GM21717 (cell line): ENCODE measurements at regions not wholly inside any gene's neighbourhood (a gene's known extent, or its start where the extent isn't known, plus 50 kb on each side); places are given as distances from the start of the nearest gene placed in this dataset.

Source experiments
- ATAC-seq: cut with Tn5 transposase; IDR thresholded peaks from one replicate; pipeline ENCODE4 v1.9.1; 2021; ENCODE audit warnings: mild to moderate bottlenecking, moderate library complexity; ENCODE audit not compliant: unreplicated experiment

GRCh38 chr7:109986701-109987100, 1104.2 kb upstream of the LRRN3 start:
- no peak for ATAC-seq

- ATAC-seq = no peak
These were observed 1094.5 kb upstream of the LRRN3 start for GRCh38 chr7:109996411-109996810.

- ATAC-seq = no peak
These were observed 1094.0 kb upstream of the LRRN3 start for GRCh38 chr7:109996927-109997326.

- ATAC-seq = no peak
These were observed 1093.1 kb upstream of the LRRN3 start for GRCh38 chr7:109997837-109998236.

DNA sequence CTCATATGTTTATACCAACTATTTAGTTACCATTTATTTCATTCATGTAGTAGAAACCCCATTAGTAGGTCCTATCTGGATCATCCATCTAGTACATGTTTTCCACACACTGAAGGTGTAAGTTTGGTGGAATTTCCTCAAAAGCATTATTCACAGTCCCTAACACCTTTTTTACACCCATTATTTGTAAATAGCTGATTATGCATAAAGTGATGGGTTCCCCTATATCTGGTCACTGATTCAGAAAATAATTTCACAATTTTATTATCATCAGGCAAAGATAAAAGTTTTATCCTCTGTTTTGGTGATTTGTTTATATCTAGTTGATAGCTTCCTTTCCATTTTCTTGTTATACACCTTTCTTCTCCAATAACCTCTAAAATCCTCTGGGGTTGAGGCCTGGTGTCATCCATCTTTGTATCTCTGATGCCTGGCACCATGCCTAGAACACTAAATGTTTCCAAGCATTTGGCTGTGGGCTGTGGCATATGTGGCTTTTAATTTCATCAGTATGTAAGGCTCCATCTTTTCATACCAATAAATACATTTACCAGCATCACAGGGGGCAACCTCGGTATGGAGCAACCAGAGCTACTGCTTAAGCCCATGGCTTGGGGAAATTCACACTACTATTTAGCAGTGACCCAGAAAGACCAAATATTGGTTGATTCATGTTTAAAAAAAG, 1089.5 kb upstream of the LRRN3 start:
- ATAC-seq = no peak

GRCh38 chr7:110003827-110004226, 1087.1 kb upstream of the LRRN3 start:
- no peak for ATAC-seq

DNA sequence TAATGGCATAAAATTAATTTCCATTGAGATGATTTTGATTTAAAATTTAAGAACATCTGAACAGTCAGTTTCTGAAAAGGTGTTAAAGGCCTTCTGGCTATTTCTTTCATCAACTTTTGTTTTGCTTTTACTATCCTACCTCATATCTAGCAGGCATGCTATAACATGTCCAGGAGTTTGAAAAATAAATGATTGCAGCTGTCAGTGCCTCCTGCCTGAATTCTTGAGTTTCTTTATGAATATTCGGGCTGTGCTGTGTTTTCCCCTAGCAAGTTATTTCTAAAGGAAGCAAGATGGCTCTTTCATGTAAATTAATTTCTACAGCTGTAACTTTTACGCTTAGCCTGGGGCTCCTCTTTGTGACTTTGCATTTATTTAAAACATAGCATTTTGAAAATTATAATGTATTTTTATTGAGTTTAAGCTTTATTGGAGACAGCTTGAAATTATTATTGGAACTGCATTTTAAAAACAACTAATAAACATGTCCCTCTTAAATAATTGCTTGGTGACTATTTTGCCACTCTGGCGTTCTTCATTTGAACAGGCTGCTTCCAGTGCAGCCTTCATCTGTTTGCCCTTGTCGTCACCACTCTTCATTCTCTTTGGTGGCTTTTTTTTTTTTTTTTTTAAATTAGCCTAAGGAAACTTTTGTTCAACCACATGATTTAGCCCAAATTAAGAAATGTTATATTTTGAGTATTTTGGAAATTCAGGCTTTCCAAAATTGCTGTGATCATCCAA, 1083.4 kb upstream of the LRRN3 start:
- ATAC-seq = peak; percentile 54

DNA sequence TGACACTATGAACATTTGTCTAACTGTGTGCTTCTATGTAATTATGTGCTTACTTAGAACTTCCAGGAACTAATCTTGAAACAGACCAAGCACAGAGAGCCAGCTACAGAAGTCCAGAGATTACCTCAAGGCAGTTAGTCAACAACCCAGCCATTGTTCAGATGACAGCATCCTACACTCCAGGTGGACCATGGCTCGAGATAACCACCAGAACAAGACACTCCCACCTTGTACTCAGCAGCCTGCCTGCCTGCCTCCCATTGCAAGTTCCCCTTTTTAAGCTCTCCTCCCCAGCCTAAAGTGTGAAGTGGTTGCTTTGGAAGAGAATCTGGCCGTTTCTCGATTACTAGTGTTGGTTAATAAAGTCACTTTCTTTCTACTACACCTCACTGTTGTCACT, 1080.6 kb upstream of the LRRN3 start:
- ATAC-seq = peak; percentile 74

GRCh38 chr7:110017405-110017804, 1073.5 kb upstream of the LRRN3 start:
- no peak for ATAC-seq

DNA sequence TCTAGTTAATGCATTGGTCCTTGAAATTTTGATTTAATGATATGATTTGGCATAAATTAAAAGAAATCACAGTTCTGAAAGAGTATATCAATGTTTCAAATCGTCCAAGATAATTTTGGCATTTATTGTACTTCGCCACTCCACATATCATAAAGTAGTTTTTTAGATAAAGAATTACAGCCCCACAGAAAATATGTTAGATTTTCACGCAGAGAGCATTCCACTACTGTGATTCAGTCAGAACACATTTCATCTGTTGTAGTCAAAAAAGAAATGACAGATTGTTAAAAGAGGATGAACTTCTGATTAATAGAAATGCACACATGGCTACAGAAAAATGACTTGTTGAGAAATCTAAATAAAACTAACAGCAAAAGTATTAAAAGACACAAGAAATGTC, 1063.5 kb upstream of the LRRN3 start:
- ATAC-seq = no peak

DNA sequence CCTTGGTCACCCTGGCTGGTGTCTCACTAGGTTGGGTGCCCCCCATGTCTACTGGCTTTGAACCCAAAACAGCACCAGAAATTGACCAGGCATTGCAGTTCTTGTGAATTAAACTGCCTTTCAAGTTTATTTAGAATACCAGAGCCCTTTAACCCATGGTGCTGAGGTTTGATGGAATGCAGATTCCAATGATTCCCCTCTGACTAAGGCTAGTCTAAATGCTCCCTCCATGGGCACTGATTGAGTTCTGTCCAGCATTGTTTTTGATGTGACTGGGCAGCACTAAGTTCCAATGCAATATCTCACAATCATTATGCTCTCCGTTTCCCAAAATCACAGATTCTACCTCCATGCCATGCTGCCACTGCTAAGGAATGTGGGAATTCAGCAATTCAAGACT, 1047.4 kb upstream of the LRRN3 start:
- ATAC-seq = no peak

DNA sequence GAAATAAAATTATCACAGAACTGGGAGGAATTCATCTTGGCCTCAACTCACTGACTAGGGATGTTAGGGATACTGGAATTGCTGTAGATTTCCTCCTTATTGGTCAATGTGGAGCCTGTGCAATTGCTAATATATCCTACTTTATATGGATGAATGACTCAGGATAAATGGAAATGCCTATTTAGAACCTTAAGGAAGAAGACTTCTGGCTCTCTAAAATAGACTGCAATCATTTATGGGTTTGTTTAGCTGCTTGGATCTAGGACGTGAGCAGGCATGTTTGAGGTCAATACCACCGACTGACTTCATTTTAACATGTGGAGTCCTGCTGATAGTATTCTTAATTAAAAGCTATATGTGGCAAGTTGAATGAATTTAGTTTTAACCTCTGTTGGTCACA, 1040.1 kb upstream of the LRRN3 start:
- ATAC-seq = no peak

- ATAC-seq = no peak
These were observed 1039.6 kb upstream of the LRRN3 start for GRCh38 chr7:110051372-110051771.

DNA sequence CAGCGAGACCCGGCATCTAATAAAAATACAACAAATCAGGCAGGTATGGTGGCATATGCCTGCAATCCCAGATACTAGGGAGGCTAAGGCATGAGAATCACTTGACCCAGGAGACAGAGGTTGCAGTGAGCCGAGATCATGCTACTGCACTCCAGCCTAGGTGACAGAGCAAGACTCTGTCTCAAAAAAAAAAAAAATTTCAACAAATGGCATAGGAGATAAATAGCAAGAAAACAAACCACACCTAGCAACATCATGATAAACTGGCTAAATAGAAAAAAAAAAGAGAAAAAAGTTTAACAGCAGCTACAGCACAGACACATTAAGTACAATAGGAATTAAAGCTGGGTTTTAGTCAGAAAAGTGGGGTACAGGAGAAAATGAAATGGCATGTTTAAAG, 1034.6 kb upstream of the LRRN3 start:
- ATAC-seq = no peak

- no peak for ATAC-seq
These were observed 1032.5 kb upstream of the LRRN3 start for GRCh38 chr7:110058401-110058800.

- peak; percentile 58 for ATAC-seq
These were observed 1029.5 kb upstream of the LRRN3 start for GRCh38 chr7:110061387-110061786.

DNA sequence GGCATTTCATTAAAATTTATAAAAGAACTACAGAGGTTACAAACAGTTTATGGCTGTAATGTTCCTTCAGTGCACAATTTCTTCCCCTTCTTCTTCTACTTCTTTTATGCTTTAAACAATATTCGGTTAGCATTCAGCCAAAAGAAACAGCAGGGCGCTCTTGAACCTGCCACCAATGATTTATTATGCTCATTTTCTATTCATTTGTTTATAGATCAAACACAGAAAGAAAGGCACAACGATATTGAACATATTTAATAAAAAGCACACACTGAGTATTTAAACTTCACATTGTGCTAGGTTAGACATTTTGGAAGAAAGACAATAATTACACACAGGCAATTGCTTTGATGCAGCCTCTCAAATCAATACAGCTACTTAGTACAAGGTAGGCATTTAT, 1025.8 kb upstream of the LRRN3 start:
- no peak for ATAC-seq

DNA sequence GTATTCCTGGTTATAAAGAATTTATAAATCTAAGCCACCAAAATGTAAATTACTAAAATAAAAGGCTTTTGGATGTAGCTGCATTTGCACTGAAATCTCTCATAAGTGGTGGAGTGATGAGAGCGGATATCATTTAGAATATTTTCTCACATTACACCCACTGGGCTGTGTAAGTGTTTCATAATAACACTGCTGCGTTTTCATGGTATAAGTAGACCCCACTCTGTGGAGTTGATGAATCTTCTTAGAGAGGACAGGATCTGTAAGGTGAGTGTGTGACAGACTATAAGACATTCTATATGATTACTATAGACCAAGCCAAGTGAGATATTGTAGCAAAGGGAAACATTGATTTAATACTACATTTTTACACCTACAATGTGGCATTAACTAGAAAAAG, 1024.1 kb upstream of the LRRN3 start:
- no peak for ATAC-seq

DNA sequence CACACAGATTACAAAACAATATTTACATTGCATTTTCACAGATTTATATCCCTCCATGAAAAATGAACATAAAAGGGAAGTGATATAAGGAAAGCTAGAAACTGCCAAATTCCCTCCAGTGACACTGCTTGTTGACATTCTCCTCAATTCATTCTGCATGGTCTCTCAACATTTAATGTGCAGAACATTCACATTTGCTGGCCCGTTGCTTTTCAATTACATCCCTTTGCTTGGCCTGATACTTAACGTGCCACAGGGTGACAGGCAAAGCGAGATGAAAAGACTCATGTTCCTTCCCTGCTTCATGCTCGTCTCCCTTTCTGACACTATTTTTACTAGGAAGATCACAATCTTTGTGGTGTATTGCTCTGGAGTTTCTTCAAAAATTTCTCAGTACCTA, 1019.7 kb upstream of the LRRN3 start:
- ATAC-seq = no peak

DNA sequence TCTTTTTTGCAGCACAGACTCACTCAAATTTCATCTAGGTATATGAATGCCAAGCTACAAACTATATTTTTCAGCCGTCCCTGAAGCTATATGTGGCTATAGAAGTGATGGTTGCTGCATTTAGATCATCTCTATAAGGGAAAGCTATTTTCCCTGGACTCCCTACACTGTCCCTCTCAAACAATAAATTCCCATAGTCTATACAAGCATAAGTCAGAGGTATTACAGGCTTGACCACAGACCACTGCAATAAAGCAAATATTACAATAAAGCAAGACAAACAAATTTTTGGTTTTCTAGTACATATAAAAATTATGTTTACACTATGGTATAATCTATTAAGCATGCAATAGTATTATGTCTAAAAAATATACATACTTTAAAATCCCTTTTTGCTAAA, 1015.5 kb upstream of the LRRN3 start:
- ATAC-seq = no peak

GRCh38 chr7:110076194-110076593, 1014.7 kb upstream of the LRRN3 start:
- ATAC-seq = no peak

DNA sequence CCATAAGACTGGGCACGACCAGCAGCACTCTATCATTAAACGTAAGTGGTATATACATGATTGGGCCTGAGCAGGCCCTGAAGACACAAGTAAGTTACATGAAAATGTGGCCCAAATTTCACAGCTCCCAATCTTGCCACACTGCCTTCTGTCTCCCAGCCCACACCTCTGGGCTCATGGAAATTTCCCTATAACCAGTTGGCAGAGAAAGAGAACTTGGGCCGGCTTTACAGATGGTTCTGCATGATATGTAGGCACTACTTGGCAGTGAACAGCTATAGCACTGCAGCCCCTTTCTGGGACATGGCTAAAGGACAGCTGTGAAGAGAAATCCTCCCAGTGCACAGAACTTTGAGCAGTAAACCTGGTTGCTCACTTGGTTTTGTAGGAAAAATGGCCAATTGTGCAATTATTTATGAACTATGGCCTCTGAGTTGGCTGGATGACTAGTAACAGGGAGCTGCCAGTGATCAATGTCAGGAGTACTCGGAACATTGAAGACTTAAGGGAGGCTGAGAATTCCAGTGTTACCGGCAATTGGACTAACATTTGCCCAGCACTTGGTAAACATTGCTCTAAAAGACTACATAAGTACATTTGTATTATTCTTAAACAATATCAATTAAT, 1006.6 kb upstream of the LRRN3 start:
- ATAC-seq = no peak
